HEK293 (cell line): ENCODE measurements at regions not wholly inside any gene's neighbourhood (a gene's known extent, or its start where the extent isn't known, plus 50 kb on each side); places are given as distances from the start of the nearest gene placed in this dataset.

Experiments
- ZFP3 ChIP-seq: fragments of 450-650 bp; formaldehyde crosslinking; IDR thresholded peaks from 2 replicates; pipeline ENCODE4 v1.5.1; 2016; ENCODE audit warnings: low read depth, missing biosample characterization, missing genetic modification characterization
- ZFP37 ChIP-seq: fragments of 450-650 bp; formaldehyde crosslinking; IDR thresholded peaks from 2 replicates; pipeline ENCODE4 v1.5.1; 2016; ENCODE audit warnings: missing biosample characterization, missing genetic modification characterization
- ZNF24 ChIP-seq: fragments of 450-650 bp; formaldehyde crosslinking; IDR thresholded peaks from 2 replicates; pipeline ENCODE4 v1.5.1; 2016; ENCODE audit warnings: missing biosample characterization, missing genetic modification characterization
- ZNF654 ChIP-seq: fragments of 450-650 bp; formaldehyde crosslinking; IDR thresholded peaks from 2 replicates; pipeline ENCODE4 v1.5.1; 2016; ENCODE audit warnings: low read depth, missing biosample characterization, missing genetic modification characterization
- ZNF670 ChIP-seq: fragments of 450-650 bp; formaldehyde crosslinking; IDR thresholded peaks from 2 replicates; pipeline ENCODE4 v1.5.1; 2016; ENCODE audit warnings: missing biosample characterization, missing genetic modification characterization, low read depth
- TF ChIP-seq, protein P1 (sequence below): fragments of 450-650 bp; formaldehyde crosslinking; IDR thresholded peaks from 2 replicates; pipeline ENCODE4 v1.5.1; 2016; ENCODE audit warnings: missing biosample characterization, missing genetic modification characterization
- TF ChIP-seq, protein P2 (sequence below): fragments of 450-650 bp; formaldehyde crosslinking; IDR thresholded peaks from 2 replicates; pipeline ENCODE4 v1.5.1; 2016; ENCODE audit warnings: missing biosample characterization, missing genetic modification characterization

DNA sequence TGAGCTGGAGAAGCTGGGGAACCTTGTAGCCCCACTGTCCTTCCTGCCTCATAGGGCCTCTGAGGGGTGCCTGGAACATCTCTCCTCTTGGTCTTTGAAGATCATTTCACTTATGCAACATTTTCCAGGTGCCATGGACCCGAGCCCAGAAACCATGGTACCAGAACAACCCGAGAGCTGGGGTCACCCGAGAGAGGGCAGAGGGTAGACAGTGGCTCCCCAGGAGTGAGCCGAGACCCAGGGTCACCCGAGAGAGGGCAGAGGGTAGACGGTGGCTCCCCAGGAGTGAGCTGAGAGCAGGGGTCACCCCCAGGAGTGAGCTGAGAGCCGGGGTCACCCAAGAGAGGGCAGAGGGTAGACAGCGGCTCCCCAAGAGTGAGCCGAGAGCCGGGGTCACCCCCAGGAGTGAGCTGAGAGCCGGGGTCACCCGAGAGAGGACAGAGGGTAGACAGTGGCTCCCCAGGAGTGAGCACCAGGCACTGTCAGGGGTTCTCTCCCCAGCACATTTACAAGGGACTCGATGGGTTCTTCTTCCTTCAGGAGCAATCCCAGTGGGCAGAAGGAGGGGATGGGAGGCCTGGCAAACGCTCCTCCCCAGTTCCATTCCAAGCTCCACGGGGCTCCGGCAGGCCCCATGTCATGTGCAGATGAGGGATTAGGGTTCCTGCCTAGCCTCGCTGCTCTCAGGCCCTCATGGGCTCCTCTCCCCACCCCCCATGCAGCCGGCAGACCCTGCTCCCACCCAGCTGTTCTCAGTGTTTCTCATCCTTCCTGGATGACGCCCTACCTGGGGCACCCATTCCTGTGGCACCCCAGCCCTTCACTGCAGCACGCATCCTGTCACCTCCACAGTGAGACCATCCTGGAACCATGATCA, 163.5 kb downstream of the RTP5 start:
- TF ChIP-seq ZFP3 (tag by site-specific recombination) (no peak), ZNF670 (tag by site-specific recombination) (no peak), ZNF654 (tag by site-specific recombination) (no peak), ZNF24 (tag by site-specific recombination) (no peak), ZFP37 (tag by site-specific recombination) (no peak)
- TF ChIP-seq, protein P1, sequence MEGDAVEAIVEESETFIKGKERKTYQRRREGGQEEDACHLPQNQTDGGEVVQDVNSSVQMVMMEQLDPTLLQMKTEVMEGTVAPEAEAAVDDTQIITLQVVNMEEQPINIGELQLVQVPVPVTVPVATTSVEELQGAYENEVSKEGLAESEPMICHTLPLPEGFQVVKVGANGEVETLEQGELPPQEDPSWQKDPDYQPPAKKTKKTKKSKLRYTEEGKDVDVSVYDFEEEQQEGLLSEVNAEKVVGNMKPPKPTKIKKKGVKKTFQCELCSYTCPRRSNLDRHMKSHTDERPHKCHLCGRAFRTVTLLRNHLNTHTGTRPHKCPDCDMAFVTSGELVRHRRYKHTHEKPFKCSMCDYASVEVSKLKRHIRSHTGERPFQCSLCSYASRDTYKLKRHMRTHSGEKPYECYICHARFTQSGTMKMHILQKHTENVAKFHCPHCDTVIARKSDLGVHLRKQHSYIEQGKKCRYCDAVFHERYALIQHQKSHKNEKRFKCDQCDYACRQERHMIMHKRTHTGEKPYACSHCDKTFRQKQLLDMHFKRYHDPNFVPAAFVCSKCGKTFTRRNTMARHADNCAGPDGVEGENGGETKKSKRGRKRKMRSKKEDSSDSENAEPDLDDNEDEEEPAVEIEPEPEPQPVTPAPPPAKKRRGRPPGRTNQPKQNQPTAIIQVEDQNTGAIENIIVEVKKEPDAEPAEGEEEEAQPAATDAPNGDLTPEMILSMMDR (tag by site-specific recombination): no peak
- TF ChIP-seq, protein P2, sequence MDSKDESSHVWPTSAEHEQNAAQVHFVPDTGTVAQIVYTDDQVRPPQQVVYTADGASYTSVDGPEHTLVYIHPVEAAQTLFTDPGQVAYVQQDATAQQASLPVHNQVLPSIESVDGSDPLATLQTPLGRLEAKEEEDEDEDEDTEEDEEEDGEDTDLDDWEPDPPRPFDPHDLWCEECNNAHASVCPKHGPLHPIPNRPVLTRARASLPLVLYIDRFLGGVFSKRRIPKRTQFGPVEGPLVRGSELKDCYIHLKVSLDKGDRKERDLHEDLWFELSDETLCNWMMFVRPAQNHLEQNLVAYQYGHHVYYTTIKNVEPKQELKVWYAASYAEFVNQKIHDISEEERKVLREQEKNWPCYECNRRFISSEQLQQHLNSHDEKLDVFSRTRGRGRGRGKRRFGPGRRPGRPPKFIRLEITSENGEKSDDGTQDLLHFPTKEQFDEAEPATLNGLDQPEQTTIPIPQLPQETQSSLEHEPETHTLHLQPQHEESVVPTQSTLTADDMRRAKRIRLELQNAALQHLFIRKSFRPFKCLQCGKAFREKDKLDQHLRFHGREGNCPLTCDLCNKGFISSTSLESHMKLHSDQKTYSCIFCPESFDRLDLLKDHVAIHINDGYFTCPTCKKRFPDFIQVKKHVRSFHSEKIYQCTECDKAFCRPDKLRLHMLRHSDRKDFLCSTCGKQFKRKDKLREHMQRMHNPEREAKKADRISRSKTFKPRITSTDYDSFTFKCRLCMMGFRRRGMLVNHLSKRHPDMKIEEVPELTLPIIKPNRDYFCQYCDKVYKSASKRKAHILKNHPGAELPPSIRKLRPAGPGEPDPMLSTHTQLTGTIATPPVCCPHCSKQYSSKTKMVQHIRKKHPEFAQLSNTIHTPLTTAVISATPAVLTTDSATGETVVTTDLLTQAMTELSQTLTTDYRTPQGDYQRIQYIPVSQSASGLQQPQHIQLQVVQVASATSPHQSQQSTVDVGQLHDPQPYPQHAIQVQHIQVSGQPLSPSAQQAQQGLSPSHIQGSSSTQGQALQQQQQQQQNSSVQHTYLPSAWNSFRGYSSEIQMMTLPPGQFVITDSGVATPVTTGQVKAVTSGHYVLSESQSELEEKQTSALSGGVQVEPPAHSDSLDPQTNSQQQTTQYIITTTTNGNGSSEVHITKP: no peak
